ENCODE measurements at regions not wholly inside any gene's neighbourhood (a gene's known extent, or its start where the extent isn't known, plus 50 kb on each side); places are given as distances from the start of the nearest gene placed in this dataset.
"Not testable (repeated sequence)": the region's sequence is repeated elsewhere in the genome, so short reads cannot be mapped to it uniquely, and the experiment has no call there.

- no peak for DNase-seq (ENCODE audit: low read depth)
Observed at GRCh38 chr12:126451809-126452208, 1386.6 kb downstream of the AACS start.

- not testable (repeated sequence) for DNase-seq (ENCODE audit: low read depth)
Observed at GRCh38 chr12:126452686-126453085, 1387.5 kb downstream of the AACS start.

GRCh38 chr12:126454581-126454980 is 1389.3 kb downstream of the AACS start:
- no peak for DNase-seq (ENCODE audit: low read depth)

- no peak for DNase-seq (ENCODE audit: low read depth)
Observed at GRCh38 chr12:126457776-126458175, 1392.5 kb downstream of the AACS start.

GRCh38 chr12:126464153-126464552 is 1398.9 kb downstream of the AACS start:
- no peak for DNase-seq (ENCODE audit: low read depth)

- no peak for DNase-seq (ENCODE audit: low read depth)
Observed at GRCh38 chr12:126469211-126469610, 1404.0 kb downstream of the AACS start.

GRCh38 chr12:126474703-126475102 is 1409.5 kb downstream of the AACS start:
- no peak for DNase-seq (ENCODE audit: low read depth)

GRCh38 chr12:126480451-126480850 is 1415.2 kb downstream of the AACS start:
- DNase-seq (ENCODE audit: low read depth): no peak

GRCh38 chr12:126481688-126482087 is 1416.5 kb downstream of the AACS start:
- DNase-seq (ENCODE audit: low read depth): no peak

GRCh38 chr12:126482238-126482889 is 1417.1 kb downstream of the AACS start:
- DNase-seq (ENCODE audit: low read depth): no peak

GRCh38 chr12:126483145-126484068 is 1418.2 kb downstream of the AACS start:
- DNase-seq (ENCODE audit: low read depth): no peak

- no peak for DNase-seq (ENCODE audit: low read depth)
Observed at GRCh38 chr12:126487431-126487980, 1422.3 kb downstream of the AACS start.

- DNase-seq (ENCODE audit: low read depth): no peak
Observed at GRCh38 chr12:126488806-126489205, 1423.6 kb downstream of the AACS start.

GRCh38 chr12:126492181-126492580 is 1426.9 kb downstream of the AACS start:
- no peak for DNase-seq (ENCODE audit: low read depth)

- DNase-seq (ENCODE audit: low read depth): no peak
Observed at GRCh38 chr12:126493366-126494108, 1428.3 kb downstream of the AACS start.

GRCh38 chr12:126496201-126496600 is 1431.0 kb downstream of the AACS start:
- no peak for DNase-seq (ENCODE audit: low read depth)

GRCh38 chr12:126506426-126507182 is 1441.4 kb downstream of the AACS start:
- no peak for DNase-seq (ENCODE audit: low read depth)

GRCh38 chr12:126507231-126507630 is 1442.0 kb downstream of the AACS start:
- no peak for DNase-seq (ENCODE audit: low read depth)

GRCh38 chr12:126509572-126509971 is 1444.3 kb downstream of the AACS start:
- no peak for DNase-seq (ENCODE audit: low read depth)

GRCh38 chr12:126510630-126511029 is 1445.4 kb downstream of the AACS start:
- DNase-seq (ENCODE audit: low read depth): no peak

Measured in HS-27A (cell line).